ENCODE measurements at regions not wholly inside any gene's neighbourhood (a gene's known extent, or its start where the extent isn't known, plus 50 kb on each side); places are given as distances from the start of the nearest gene placed in this dataset.

DNA sequence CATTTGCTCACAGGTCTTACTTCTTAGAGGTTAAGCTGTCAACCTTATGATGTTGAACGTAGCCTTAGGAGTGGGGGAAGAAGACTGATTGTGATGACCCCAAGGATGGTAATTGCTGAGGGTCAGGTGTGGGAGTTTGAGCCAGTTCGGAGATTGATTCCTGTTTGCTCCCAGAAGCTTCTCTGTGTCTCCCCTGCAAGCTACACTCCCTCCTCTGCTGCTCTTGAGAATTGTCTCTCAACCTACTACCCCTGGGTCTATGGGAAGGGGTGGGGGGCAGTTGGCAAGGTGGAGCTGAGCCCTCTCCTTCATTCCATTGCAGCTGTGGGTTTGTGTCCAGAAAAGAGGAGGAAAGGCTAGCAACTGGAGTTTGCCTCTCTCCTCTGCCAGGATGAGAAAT is 113.8 kb downstream of the PLEKHG1 start:
- TF ChIP-seq, protein P1, sequence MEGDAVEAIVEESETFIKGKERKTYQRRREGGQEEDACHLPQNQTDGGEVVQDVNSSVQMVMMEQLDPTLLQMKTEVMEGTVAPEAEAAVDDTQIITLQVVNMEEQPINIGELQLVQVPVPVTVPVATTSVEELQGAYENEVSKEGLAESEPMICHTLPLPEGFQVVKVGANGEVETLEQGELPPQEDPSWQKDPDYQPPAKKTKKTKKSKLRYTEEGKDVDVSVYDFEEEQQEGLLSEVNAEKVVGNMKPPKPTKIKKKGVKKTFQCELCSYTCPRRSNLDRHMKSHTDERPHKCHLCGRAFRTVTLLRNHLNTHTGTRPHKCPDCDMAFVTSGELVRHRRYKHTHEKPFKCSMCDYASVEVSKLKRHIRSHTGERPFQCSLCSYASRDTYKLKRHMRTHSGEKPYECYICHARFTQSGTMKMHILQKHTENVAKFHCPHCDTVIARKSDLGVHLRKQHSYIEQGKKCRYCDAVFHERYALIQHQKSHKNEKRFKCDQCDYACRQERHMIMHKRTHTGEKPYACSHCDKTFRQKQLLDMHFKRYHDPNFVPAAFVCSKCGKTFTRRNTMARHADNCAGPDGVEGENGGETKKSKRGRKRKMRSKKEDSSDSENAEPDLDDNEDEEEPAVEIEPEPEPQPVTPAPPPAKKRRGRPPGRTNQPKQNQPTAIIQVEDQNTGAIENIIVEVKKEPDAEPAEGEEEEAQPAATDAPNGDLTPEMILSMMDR (IDR thresholded peaks at IDR 0.05; ENCODE audit: borderline replicate concordance, extremely low read depth, low read length, poor library complexity, severe bottlenecking) = no peak
- no peak for TF ChIP-seq EZH2 (IDR thresholded peaks at IDR 0.05; ENCODE audit: borderline replicate concordance, low read depth, low read length, severe bottlenecking)

Measured in DND-41 (cell line).